ENCODE measurements at regions not wholly inside any gene's neighbourhood (a gene's known extent, or its start where the extent isn't known, plus 50 kb on each side); places are given as distances from the start of the nearest gene placed in this dataset.
"Not testable (repeated sequence)": the region's sequence is repeated elsewhere in the genome, so short reads cannot be mapped to it uniquely, and the experiment has no call there.

- H3K4me1 Mint-ChIP-seq, result no peaks in the 10 kb centered on the region
- H3K36me3 Mint-ChIP-seq, result no peaks in the 10 kb centered on the region
- peaks cover 7% of the 10 kb centered on the region for H3K9me3 Mint-ChIP-seq
- H3K27ac Mint-ChIP-seq, result no peak overlapping the region
- H3K4me3 Mint-ChIP-seq, result no peak overlapping the region
- peaks cover 5% of the 10 kb centered on the region for H3K27me3 Mint-ChIP-seq
Observed at GRCh38 chr2:175442441-175442840, 260.9 kb upstream of the ATP5MC3 start.

- Mint-ChIP-seq H3K27ac (no peak overlapping the region), H3K36me3 (no peaks in the 10 kb centered on the region), H3K4me1 (no peaks in the 10 kb centered on the region), H3K4me3 (no peak overlapping the region), H3K9me3 (peaks cover 7% of the 10 kb centered on the region), H3K27me3 (peaks cover 5% of the 10 kb centered on the region)
Observed at GRCh38 chr2:175441181-175441761, 259.8 kb upstream of the ATP5MC3 start.

- Mint-ChIP-seq H3K4me1 (no peaks in the 10 kb centered on the region), H3K27me3 (peaks cover 5% of the 10 kb centered on the region), H3K9me3 (peaks cover 7% of the 10 kb centered on the region), H3K4me3 (no peak overlapping the region), H3K27ac (no peak overlapping the region), H3K36me3 (no peaks in the 10 kb centered on the region)
Observed at GRCh38 chr2:175439416-175439815, 257.9 kb upstream of the ATP5MC3 start.

- Mint-ChIP-seq H3K9me3 (peaks cover 7% of the 10 kb centered on the region), H3K27me3 (peaks cover 10% of the 10 kb centered on the region), H3K27ac (no peak overlapping the region), H3K36me3 (no peaks in the 10 kb centered on the region), H3K4me3 (no peak overlapping the region), H3K4me1 (no peaks in the 10 kb centered on the region)
Observed at GRCh38 chr2:175437167-175437566, 255.7 kb upstream of the ATP5MC3 start.

GRCh38 chr2:175436076-175436475, 254.6 kb upstream of the ATP5MC3 start:
- H3K36me3 Mint-ChIP-seq, result no peaks in the 10 kb centered on the region
- H3K27ac Mint-ChIP-seq, result no peak overlapping the region
- H3K9me3 Mint-ChIP-seq, result peaks cover 7% of the 10 kb centered on the region
- H3K4me3 Mint-ChIP-seq, result no peak overlapping the region
- H3K4me1 Mint-ChIP-seq, result no peaks in the 10 kb centered on the region
- peaks cover 9% of the 10 kb centered on the region for H3K27me3 Mint-ChIP-seq

- no peak overlapping the region for H3K27ac Mint-ChIP-seq
- peaks cover 8% of the 10 kb centered on the region for H3K27me3 Mint-ChIP-seq
- H3K9me3 Mint-ChIP-seq, result peaks cover 7% of the 10 kb centered on the region
- no peak overlapping the region for H3K4me3 Mint-ChIP-seq
- H3K36me3 Mint-ChIP-seq, result no peaks in the 10 kb centered on the region
- H3K4me1 Mint-ChIP-seq, result no peaks in the 10 kb centered on the region
Observed at GRCh38 chr2:175435012-175435411, 253.5 kb upstream of the ATP5MC3 start.

GRCh38 chr2:175432793-175433192, 251.3 kb upstream of the ATP5MC3 start:
- H3K4me3 Mint-ChIP-seq, result no peak overlapping the region
- H3K36me3 Mint-ChIP-seq, result no peaks in the 10 kb centered on the region
- H3K4me1 Mint-ChIP-seq, result no peaks in the 10 kb centered on the region
- H3K9me3 Mint-ChIP-seq, result peaks cover 5% of the 10 kb centered on the region
- H3K27me3 Mint-ChIP-seq, result peaks cover 5% of the 10 kb centered on the region
- H3K27ac Mint-ChIP-seq, result no peak overlapping the region

- Mint-ChIP-seq H3K4me1 (no peaks in the 10 kb centered on the region), H3K4me3 (no peak overlapping the region), H3K9me3 (peaks cover 5% of the 10 kb centered on the region), H3K27me3 (peaks cover 5% of the 10 kb centered on the region), H3K36me3 (no peaks in the 10 kb centered on the region), H3K27ac (no peak overlapping the region)
Observed at GRCh38 chr2:175432021-175432420, 250.5 kb upstream of the ATP5MC3 start.

GRCh38 chr2:175431101-175431946, 249.8 kb upstream of the ATP5MC3 start:
- H3K4me1 Mint-ChIP-seq, result no peaks in the 10 kb centered on the region
- H3K4me3 Mint-ChIP-seq, result no peak overlapping the region
- peaks cover 5% of the 10 kb centered on the region for H3K27me3 Mint-ChIP-seq
- H3K36me3 Mint-ChIP-seq, result no peaks in the 10 kb centered on the region
- H3K9me3 Mint-ChIP-seq, result peaks cover 5% of the 10 kb centered on the region
- no peak overlapping the region for H3K27ac Mint-ChIP-seq

GRCh38 chr2:175430236-175430635, 248.7 kb upstream of the ATP5MC3 start:
- peaks cover 5% of the 10 kb centered on the region for H3K9me3 Mint-ChIP-seq
- H3K27me3 Mint-ChIP-seq, result peaks cover 5% of the 10 kb centered on the region
- peaks cover 2% of the 10 kb centered on the region for H3K36me3 Mint-ChIP-seq
- H3K4me3 Mint-ChIP-seq, result no peak overlapping the region
- H3K27ac Mint-ChIP-seq, result no peak overlapping the region
- no peaks in the 10 kb centered on the region for H3K4me1 Mint-ChIP-seq

- peaks cover 5% of the 10 kb centered on the region for H3K27me3 Mint-ChIP-seq
- no peak overlapping the region for H3K27ac Mint-ChIP-seq
Observed at GRCh38 chr2:175418224-175418835, 236.8 kb upstream of the ATP5MC3 start.

GRCh38 chr2:175414882-175415487, 233.5 kb upstream of the ATP5MC3 start:
- Mint-ChIP-seq H3K36me3 (no peaks in the 10 kb centered on the region), H3K9me3 (no peaks in the 10 kb centered on the region), H3K27me3 (peaks cover 10% of the 10 kb centered on the region), H3K27ac (no peak overlapping the region), H3K4me1 (no peaks in the 10 kb centered on the region), H3K4me3 (no peak overlapping the region)

More at GRCh38 chr2:175418224-175418835, 236.8 kb upstream of the ATP5MC3 start:
- Mint-ChIP-seq H3K4me3 (no peak overlapping the region), H3K36me3 (no peaks in the 10 kb centered on the region), H3K9me3 (no peaks in the 10 kb centered on the region), H3K4me1 (no peaks in the 10 kb centered on the region)

- H3K36me3 Mint-ChIP-seq, result no peaks in the 10 kb centered on the region
- no peaks in the 10 kb centered on the region for H3K9me3 Mint-ChIP-seq
- no peaks in the 10 kb centered on the region for H3K4me1 Mint-ChIP-seq
- no peak overlapping the region for H3K27ac Mint-ChIP-seq
- peaks cover 10% of the 10 kb centered on the region for H3K27me3 Mint-ChIP-seq
- H3K4me3 Mint-ChIP-seq, result no peak overlapping the region
Observed at GRCh38 chr2:175414191-175414881, 232.8 kb upstream of the ATP5MC3 start.

- not testable (repeated sequence) for H3K4me1 Mint-ChIP-seq, H3K27me3 Mint-ChIP-seq, H3K36me3 Mint-ChIP-seq, H3K4me3 Mint-ChIP-seq, H3K27ac Mint-ChIP-seq, H3K9me3 Mint-ChIP-seq
Observed at GRCh38 chr2:175410941-175411340, 229.4 kb upstream of the ATP5MC3 start.

- no peaks in the 10 kb centered on the region for H3K4me1 Mint-ChIP-seq
- peaks cover 10% of the 10 kb centered on the region for H3K27me3 Mint-ChIP-seq
- no peak overlapping the region for H3K4me3 Mint-ChIP-seq
- no peaks in the 10 kb centered on the region for H3K9me3 Mint-ChIP-seq
- H3K36me3 Mint-ChIP-seq, result no peaks in the 10 kb centered on the region
- no peak overlapping the region for H3K27ac Mint-ChIP-seq
Observed at GRCh38 chr2:175404839-175405238, 223.3 kb upstream of the ATP5MC3 start.

Data from activated naive CD4-positive, alpha-beta T cell treated with anti-CD3 and anti-CD28 coated beads, Interleukin-2, amount 50 U/mL, for 24 hours (primary cell).